ENCODE measurements at regions not wholly inside any gene's neighbourhood (a gene's known extent, or its start where the extent isn't known, plus 50 kb on each side); places are given as distances from the start of the nearest gene placed in this dataset.

DNA sequence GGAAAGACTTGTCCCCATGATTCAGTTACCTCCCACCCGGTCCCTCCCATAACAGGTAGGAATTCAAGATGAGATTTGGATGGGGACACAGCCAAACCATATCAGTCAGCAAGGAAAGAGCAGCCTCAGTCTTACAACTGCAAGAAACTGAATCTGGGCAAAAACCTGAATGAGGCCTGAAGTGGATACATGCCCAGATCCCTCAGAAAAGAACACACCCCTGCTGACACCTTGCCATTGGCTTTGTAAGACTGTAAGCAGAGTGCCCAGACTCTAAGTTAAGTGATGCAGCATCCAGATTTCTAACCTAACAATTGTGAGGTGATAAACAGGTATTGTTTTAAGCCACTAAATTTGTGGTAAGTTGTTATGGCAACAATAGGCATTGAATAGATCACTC is 670.8 kb downstream of the SORCS1 start:
- TF ChIP-seq, protein P1, sequence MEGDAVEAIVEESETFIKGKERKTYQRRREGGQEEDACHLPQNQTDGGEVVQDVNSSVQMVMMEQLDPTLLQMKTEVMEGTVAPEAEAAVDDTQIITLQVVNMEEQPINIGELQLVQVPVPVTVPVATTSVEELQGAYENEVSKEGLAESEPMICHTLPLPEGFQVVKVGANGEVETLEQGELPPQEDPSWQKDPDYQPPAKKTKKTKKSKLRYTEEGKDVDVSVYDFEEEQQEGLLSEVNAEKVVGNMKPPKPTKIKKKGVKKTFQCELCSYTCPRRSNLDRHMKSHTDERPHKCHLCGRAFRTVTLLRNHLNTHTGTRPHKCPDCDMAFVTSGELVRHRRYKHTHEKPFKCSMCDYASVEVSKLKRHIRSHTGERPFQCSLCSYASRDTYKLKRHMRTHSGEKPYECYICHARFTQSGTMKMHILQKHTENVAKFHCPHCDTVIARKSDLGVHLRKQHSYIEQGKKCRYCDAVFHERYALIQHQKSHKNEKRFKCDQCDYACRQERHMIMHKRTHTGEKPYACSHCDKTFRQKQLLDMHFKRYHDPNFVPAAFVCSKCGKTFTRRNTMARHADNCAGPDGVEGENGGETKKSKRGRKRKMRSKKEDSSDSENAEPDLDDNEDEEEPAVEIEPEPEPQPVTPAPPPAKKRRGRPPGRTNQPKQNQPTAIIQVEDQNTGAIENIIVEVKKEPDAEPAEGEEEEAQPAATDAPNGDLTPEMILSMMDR (IDR thresholded peaks at IDR 0.05; ENCODE audit: low read depth, low read length, poor library complexity, severe bottlenecking), result no peak
- no peak for TF ChIP-seq EZH2phosphoT487 (IDR thresholded peaks at IDR 0.05; ENCODE audit: borderline replicate concordance, low read length)
